Uterus (tissue), 2 donors: ENCODE measurements at regions not wholly inside any gene's neighbourhood (a gene's known extent, or its start where the extent isn't known, plus 50 kb on each side); places are given as distances from the start of the nearest gene placed in this dataset.

ENCODE experiments used
- POLR2A ChIP-seq, 2 donors: fragments of 450-650 bp; IDR thresholded peaks; one replicate each; pipeline ENCODE4 v1.6.1; 2016; ENCODE audit warnings: antibody characterized with exemption in 2 of 2, mild to moderate bottlenecking in 1 of 2, moderate library complexity in 1 of 2
- TF ChIP-seq, protein P1 (sequence below), 4 experiments: fragments of 200-600 bp in 2 of 4; fragments of 450-650 bp in 2 of 4; sonication (generic) in 2 of 4; IDR thresholded peaks; one replicate each; pipeline ENCODE4 v1.5.1; 2016 to 2019; ENCODE audit warnings: antibody characterized with exemption in 4 of 4, mild to moderate bottlenecking in 2 of 4, moderate library complexity in 1 of 4

DNA sequence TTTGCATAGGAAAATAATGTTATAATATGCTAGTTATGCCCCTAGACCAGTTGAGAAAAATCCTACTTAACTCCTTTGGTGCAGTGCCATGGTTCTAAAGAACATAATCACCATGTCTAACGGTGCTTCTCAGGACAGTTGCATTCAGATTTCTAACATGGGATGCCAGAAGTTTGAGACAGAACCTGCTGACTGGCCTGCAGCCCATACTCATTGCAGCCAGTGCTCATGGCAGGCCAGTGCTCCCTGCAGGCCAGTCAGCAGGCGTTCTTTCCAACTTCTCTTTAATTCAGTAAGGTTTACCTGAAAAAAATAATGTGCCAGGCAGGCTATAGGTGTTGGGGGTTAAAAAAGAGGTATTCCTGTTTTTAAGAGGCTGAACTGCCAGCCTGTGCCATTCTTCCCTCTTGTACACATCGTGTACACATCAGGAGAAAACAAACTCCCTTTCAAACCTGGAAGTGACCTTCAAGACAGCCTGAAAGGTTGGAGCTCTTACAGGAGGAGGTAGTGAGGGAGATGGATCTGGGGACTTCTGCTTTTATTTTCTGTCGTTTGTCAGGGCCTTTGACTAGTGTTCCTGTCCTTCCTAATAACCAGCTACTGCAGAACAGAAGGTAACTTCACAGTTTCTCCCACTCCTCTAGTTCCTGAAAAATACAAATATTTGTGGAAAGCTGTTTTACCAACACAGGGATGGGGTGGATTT lies 146.0 kb upstream of the MAGI3 start:
- TF ChIP-seq, protein P1, sequence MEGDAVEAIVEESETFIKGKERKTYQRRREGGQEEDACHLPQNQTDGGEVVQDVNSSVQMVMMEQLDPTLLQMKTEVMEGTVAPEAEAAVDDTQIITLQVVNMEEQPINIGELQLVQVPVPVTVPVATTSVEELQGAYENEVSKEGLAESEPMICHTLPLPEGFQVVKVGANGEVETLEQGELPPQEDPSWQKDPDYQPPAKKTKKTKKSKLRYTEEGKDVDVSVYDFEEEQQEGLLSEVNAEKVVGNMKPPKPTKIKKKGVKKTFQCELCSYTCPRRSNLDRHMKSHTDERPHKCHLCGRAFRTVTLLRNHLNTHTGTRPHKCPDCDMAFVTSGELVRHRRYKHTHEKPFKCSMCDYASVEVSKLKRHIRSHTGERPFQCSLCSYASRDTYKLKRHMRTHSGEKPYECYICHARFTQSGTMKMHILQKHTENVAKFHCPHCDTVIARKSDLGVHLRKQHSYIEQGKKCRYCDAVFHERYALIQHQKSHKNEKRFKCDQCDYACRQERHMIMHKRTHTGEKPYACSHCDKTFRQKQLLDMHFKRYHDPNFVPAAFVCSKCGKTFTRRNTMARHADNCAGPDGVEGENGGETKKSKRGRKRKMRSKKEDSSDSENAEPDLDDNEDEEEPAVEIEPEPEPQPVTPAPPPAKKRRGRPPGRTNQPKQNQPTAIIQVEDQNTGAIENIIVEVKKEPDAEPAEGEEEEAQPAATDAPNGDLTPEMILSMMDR (IDR thresholded peaks at IDR 0.05): peak in 1 of 4 experiments; percentile 15
- no peak for TF ChIP-seq POLR2A (IDR thresholded peaks at IDR 0.05)
